GM11168 (cell line): ENCODE measurements at regions not wholly inside any gene's neighbourhood (a gene's known extent, or its start where the extent isn't known, plus 50 kb on each side); places are given as distances from the start of the nearest gene placed in this dataset.
"Not testable (repeated sequence)": the region's sequence is repeated elsewhere in the genome, so short reads cannot be mapped to it uniquely, and the experiment has no call there.

ENCODE experiments used
- in situ Hi-C: fragments of 300-500 bp; cut with MboI; formaldehyde crosslinking; loops from one replicate; pipeline ENCODE4 v1.12.0; 2022; ENCODE audit warnings: low sequenced_read_pairs; ENCODE audit not compliant: unreplicated experiment

- in situ Hi-C loops = not testable (repeated sequence)
These were observed 398.7 kb upstream of the SOX5 start for GRCh38 chr12:24348180-24348579.

- in situ Hi-C loops = no loop called here
These were observed 378.8 kb upstream of the SOX5 start for GRCh38 chr12:24328261-24328660.

GRCh38 chr12:24325331-24325730 lies 375.9 kb upstream of the SOX5 start:
- in situ Hi-C loops = no loop called here

- in situ Hi-C loops = no loop called here
These were observed 358.4 kb upstream of the SOX5 start for GRCh38 chr12:24307716-24308335.

- in situ Hi-C loops = no loop called here
These were observed 357.7 kb upstream of the SOX5 start for GRCh38 chr12:24307153-24307552.

GRCh38 chr12:24306001-24306400 lies 356.5 kb upstream of the SOX5 start:
- in situ Hi-C loops = no loop called here

GRCh38 chr12:24304285-24304684 lies 354.8 kb upstream of the SOX5 start:
- in situ Hi-C loops = no loop called here

- in situ Hi-C loops = no loop called here
These were observed 353.2 kb upstream of the SOX5 start for GRCh38 chr12:24302708-24303107.

- in situ Hi-C loops = no loop called here
These were observed 348.0 kb upstream of the SOX5 start for GRCh38 chr12:24297516-24297915.

GRCh38 chr12:24293549-24293948 lies 344.1 kb upstream of the SOX5 start:
- in situ Hi-C loops = no loop called here

GRCh38 chr12:24287963-24288362 lies 338.5 kb upstream of the SOX5 start:
- in situ Hi-C loops = no loop called here

GRCh38 chr12:24285448-24285847 lies 336.0 kb upstream of the SOX5 start:
- in situ Hi-C loops = no loop called here

- in situ Hi-C loops = no loop called here
These were observed 331.9 kb upstream of the SOX5 start for GRCh38 chr12:24281341-24281740.

GRCh38 chr12:24280056-24280842 lies 330.8 kb upstream of the SOX5 start:
- in situ Hi-C loops = no loop called here

GRCh38 chr12:24278832-24279231 lies 329.4 kb upstream of the SOX5 start:
- in situ Hi-C loops = no loop called here

GRCh38 chr12:24270965-24271364 lies 321.5 kb upstream of the SOX5 start:
- in situ Hi-C loops = no loop called here

GRCh38 chr12:24270464-24270863 lies 321.0 kb upstream of the SOX5 start:
- in situ Hi-C loops = no loop called here

- in situ Hi-C loops = no loop called here
These were observed 319.3 kb upstream of the SOX5 start for GRCh38 chr12:24268663-24269186.

GRCh38 chr12:24266982-24267381 lies 317.5 kb upstream of the SOX5 start:
- in situ Hi-C loops = no loop called here

- in situ Hi-C loops = no loop called here
These were observed 307.2 kb upstream of the SOX5 start for GRCh38 chr12:24256684-24257083.

GRCh38 chr12:24255920-24256665 lies 306.6 kb upstream of the SOX5 start:
- in situ Hi-C loops = no loop called here
